Adrenal gland (tissue), 9 donors: ENCODE measurements at regions not wholly inside any gene's neighbourhood (a gene's known extent, or its start where the extent isn't known, plus 50 kb on each side); places are given as distances from the start of the nearest gene placed in this dataset.

Experiments
- DNase-seq, 7 donors: peaks; one replicate each; pipeline ENCODE4 v3.0.0-alpha.2; 2019 to 2020
- H3K27ac ChIP-seq, 5 donors: fragments of 200-600 bp; sonication (generic) in 4 of 5; 1 replicate in 3 of 5; 2 replicates in 2 of 5; pipeline versions ENCODE4 v1.5.1 to v1.8.0; 2016 to 2020; ENCODE audit warnings: mild to moderate bottlenecking in 1 of 5
- H3K27me3 ChIP-seq: fragments of 200-600 bp; 2 replicates; pipeline ENCODE4 v1.8.0; 2021
- H3K36me3 ChIP-seq, 2 donors: fragments of 200-600 bp; replicated peaks in 1 of 2; 1 replicate in 1 of 2; 2 replicates in 1 of 2; pipeline versions ENCODE4 v1.5.1 to v1.8.0; 2018 to 2022
- H3K4me1 ChIP-seq, 2 donors: fragments of 200-600 bp; replicated peaks in 1 of 2; 1 replicate in 1 of 2; 2 replicates in 1 of 2; pipeline versions ENCODE4 v1.5.1 to v1.8.0; 2018 to 2021
- H3K4me3 ChIP-seq, 4 donors: fragments of 200-600 bp; sonication (generic) in 3 of 4; one replicate each; pipeline ENCODE4 v1.5.1; 2016 to 2018
- H3K9me3 ChIP-seq, 3 donors: fragments of 200-600 bp; sonication (generic) in 1 of 3; replicated peaks in 1 of 3; 1 replicate in 2 of 3; 2 replicates in 1 of 3; pipeline versions ENCODE4 v1.5.1 to v1.8.0; 2016 to 2021
- POLR2A ChIP-seq, 2 donors: fragments of 450-650 bp; IDR thresholded peaks; one replicate each; pipeline ENCODE4 v1.6.1; 2017; ENCODE audit warnings: antibody characterized with exemption in 2 of 2, mild to moderate bottlenecking in 2 of 2, moderate library complexity in 1 of 2
- WGBS, 4 donors: extraction: QIAGEN DNeasy Blood & Tissue Kit in 2 of 4; methylation state at CpG; one replicate each; pipeline versions ENCODE4 v1.1.5 to v1.1.7; 2013 to 2017; 5-methylcytosine and 5-hydroxymethylcytosine counted together
- intact Hi-C, 2 donors: fragments of 100-400 bp; cut with DNase I; formaldehyde crosslinking; loops; one replicate each; pipeline versions ENCODE4 v1.14.1 to v1.15.0; 2022 to 2023
- TF ChIP-seq, protein P1 (sequence below), 6 experiments: fragments of 450-650 bp in 4 of 6; fragments of 200-600 bp in 2 of 6; sonication (generic) in 1 of 6; IDR thresholded peaks; 1 replicate in 5 of 6; 2 replicates in 1 of 6; pipeline versions ENCODE4 v1.5.1 to v1.8.0; 2016 to 2021; ENCODE audit warnings: antibody characterized with exemption in 6 of 6, mild to moderate bottlenecking in 2 of 6, moderate library complexity in 1 of 6
- donor health status: healthy with polysubstance abuse.
- donor health status: Bipolar disorder and iron deficiency.
- donor health status: DM: yes; HTN: yes; CAD: no.
- donor health status: DM: no; HTN: no; CAD: no.
- donor health status: DM: no; HTN: no; CAD: no.

DNA sequence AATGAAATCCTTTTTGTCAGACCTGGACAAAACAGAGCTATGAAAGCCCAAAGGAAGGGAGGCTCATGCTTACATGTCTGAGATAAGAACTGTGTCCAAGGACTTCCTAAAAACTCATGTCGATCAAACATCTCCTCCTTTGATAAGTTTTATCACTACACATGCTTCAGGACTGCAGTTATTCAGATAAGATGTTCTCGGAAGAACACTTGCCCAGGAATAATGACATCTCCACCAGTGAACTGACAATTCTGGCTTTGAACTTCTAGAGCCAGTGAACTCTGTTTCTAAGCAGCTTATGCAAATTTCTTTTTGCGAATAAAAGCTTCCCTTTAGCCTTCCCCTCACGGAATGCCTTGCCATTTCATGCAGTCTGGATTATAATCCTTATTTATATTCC, 561.6 kb downstream of the TBC1D4 start:
- Histone ChIP-seq H3K36me3 (no peaks in the 10 kb centered on the region), H3K9me3 (no peaks in the 10 kb centered on the region), H3K4me3 (no peak overlapping the region), H3K27me3 (no peaks in the 10 kb centered on the region), H3K27ac (no peak overlapping the region), H3K4me1 (no peaks in the 10 kb centered on the region)
- no peak for DNase-seq
- TF ChIP-seq, protein P1, sequence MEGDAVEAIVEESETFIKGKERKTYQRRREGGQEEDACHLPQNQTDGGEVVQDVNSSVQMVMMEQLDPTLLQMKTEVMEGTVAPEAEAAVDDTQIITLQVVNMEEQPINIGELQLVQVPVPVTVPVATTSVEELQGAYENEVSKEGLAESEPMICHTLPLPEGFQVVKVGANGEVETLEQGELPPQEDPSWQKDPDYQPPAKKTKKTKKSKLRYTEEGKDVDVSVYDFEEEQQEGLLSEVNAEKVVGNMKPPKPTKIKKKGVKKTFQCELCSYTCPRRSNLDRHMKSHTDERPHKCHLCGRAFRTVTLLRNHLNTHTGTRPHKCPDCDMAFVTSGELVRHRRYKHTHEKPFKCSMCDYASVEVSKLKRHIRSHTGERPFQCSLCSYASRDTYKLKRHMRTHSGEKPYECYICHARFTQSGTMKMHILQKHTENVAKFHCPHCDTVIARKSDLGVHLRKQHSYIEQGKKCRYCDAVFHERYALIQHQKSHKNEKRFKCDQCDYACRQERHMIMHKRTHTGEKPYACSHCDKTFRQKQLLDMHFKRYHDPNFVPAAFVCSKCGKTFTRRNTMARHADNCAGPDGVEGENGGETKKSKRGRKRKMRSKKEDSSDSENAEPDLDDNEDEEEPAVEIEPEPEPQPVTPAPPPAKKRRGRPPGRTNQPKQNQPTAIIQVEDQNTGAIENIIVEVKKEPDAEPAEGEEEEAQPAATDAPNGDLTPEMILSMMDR (IDR thresholded peaks at IDR 0.05): no peak
- no peak for TF ChIP-seq POLR2A (IDR thresholded peaks at IDR 0.05)
- WGBS, 4 donors: 42 to 49% (median 46%) methylated on average over 4 of the region's 4 CpGs
- intact Hi-C loops: no loop called here

DNA sequence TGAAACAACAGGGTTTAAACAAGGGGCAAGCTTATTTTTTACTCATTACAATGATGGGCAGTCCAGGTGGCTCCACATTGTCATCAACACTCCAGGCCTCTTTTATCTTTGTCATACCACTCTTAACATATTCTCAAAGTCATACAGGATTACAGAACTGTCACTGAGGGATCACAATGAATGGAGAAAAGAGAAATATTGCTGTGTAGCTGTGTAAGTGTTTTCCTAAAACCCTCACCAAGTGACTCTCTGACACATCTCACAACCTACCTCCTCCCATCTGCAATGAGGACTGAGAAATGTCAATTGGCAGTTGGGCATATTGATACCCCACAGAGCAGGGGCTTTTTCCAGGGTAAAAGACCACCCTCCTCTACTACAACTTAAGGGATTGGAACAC, 562.1 kb downstream of the TBC1D4 start:
- Histone ChIP-seq H3K9me3 (no peaks in the 10 kb centered on the region), H3K36me3 (no peaks in the 10 kb centered on the region), H3K4me3 (no peak overlapping the region), H3K4me1 (no peaks in the 10 kb centered on the region), H3K27ac (no peak overlapping the region), H3K27me3 (no peaks in the 10 kb centered on the region)
- no peak for TF ChIP-seq POLR2A (IDR thresholded peaks at IDR 0.05)
- TF ChIP-seq, protein P1 (IDR thresholded peaks at IDR 0.05): no peak
- DNase-seq: no peak
- intact Hi-C loops: no loop called here

DNA sequence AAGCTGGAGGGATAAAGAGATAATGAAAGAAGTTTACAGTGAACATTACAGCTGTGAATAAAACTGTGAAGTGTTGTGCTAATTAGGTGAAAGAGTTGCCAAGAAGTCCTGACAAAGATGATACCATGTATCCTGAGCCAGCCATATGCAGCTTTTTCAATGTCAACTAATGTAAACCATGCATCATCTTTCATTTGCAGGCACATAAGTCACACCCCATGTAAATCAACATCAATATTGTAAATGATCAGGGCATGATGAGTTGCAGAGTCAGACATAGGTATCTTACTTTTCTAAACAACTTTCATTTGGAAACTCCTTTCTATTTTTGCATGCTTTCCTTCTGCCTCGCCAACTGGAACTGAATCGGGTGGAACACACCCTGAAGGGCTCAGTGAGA, 569.1 kb downstream of the TBC1D4 start:
- H3K36me3 ChIP-seq: no peaks in the 10 kb centered on the region
- H3K9me3 ChIP-seq: no peaks in the 10 kb centered on the region
- DNase-seq: no peak
- H3K4me1 ChIP-seq: no peaks in the 10 kb centered on the region
- H3K27me3 ChIP-seq: no peaks in the 10 kb centered on the region
- WGBS, 4 donors: 74 to 93% (median 83%) methylated on average over 2 of the region's 2 CpGs
- H3K27ac ChIP-seq: no peak overlapping the region
- intact Hi-C loops: no loop called here
- TF ChIP-seq POLR2A (IDR thresholded peaks at IDR 0.05): no peak
- TF ChIP-seq, protein P1 (IDR thresholded peaks at IDR 0.05): no peak
- no peak overlapping the region for H3K4me3 ChIP-seq

DNA sequence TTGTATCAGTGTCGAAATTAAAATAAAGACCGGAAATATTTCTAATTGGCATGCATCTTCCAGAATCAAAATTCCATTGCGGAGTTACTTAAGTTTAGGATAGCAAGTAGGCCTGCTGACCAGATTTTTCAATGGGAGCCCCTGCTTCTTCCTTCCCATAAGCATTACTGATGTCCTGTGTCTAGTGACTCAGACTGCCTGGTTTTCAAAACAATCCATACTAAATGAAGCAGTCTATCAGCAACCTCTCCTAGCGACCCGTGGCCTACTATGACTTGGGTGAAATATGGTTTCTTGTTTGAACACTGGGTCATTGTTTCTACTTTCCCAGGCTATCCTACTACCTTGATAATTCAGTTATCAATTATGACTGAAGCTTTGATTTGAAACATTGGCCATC, 571.6 kb downstream of the TBC1D4 start:
- TF ChIP-seq POLR2A (IDR thresholded peaks at IDR 0.05): no peak
- TF ChIP-seq, protein P1 (IDR thresholded peaks at IDR 0.05): no peak
- no peak for DNase-seq
- WGBS, 4 donors: 76 to 84% (median 83%) methylated on average over 5 of the region's 5 CpGs

More for the DNA sequence above, 571.6 kb downstream of the TBC1D4 start:
- Histone ChIP-seq H3K36me3 (no peaks in the 10 kb centered on the region), H3K27me3 (no peaks in the 10 kb centered on the region), H3K9me3 (no peaks in the 10 kb centered on the region), H3K4me3 (no peak overlapping the region), H3K4me1 (no peaks in the 10 kb centered on the region), H3K27ac (no peak overlapping the region)
- intact Hi-C loops: no loop called here
